MCF 10A (cell line): ENCODE measurements at regions not wholly inside any gene's neighbourhood (a gene's known extent, or its start where the extent isn't known, plus 50 kb on each side); places are given as distances from the start of the nearest gene placed in this dataset.

ENCODE experiments used
- BruUV-seq: library from RNA; stranded (reverse); fragments of 400-500 nt; replicated peaks from 2 replicates; lab custom pipeline; 2021; lab: Mats Ljungman, UMichigan
- CTCF ChIA-PET: fragments of 300-600 bp; sonication (Branson Sonifier 250); formaldehyde crosslinking; extraction: SDS; loops from one replicate; lab custom pipeline; 2021; ENCODE audit warnings: antibody characterized with exemption, inconsistent platforms; lab: Yijun Ruan, JAX
- POLR2A ChIA-PET: fragments of 300-600, 350-650 bp; sonication (Branson Sonifier 250); formaldehyde crosslinking; extraction: SDS; loops from one replicate; lab custom pipeline; 2020; ENCODE audit warnings: antibody characterized with exemption, inconsistent platforms; lab: Yijun Ruan, JAX
- DNase-seq: peaks from one replicate; pipeline ENCODE4 v3.0.0-alpha.2; 2018; ENCODE audit not compliant: unreplicated experiment
- H3K27ac Mint-ChIP-seq: one replicate; pipeline ENCODE4 v1.8.0; 2022; ENCODE audit warnings: mild to moderate bottlenecking, low read depth, mixed read lengths; ENCODE audit not compliant: unreplicated experiment
- H3K27me3 Mint-ChIP-seq: one replicate; pipeline ENCODE4 v1.8.0; 2022; ENCODE audit warnings: mixed read lengths; ENCODE audit not compliant: insufficient read depth, unreplicated experiment
- H3K36me3 Mint-ChIP-seq: one replicate; pipeline ENCODE4 v1.8.0; 2022; ENCODE audit warnings: mild to moderate bottlenecking, moderate library complexity, mixed read lengths; ENCODE audit not compliant: insufficient read depth, unreplicated experiment
- H3K4me1 Mint-ChIP-seq: one replicate; pipeline ENCODE4 v1.8.0; 2022; ENCODE audit warnings: mixed read lengths; ENCODE audit not compliant: insufficient read depth, unreplicated experiment
- H3K4me3 Mint-ChIP-seq: one replicate; pipeline ENCODE4 v1.8.0; 2022; ENCODE audit warnings: mild to moderate bottlenecking, moderate library complexity, mixed read lengths; ENCODE audit not compliant: unreplicated experiment
- H3K9me3 Mint-ChIP-seq: one replicate; pipeline ENCODE4 v1.8.0; 2022; ENCODE audit warnings: mixed read lengths; ENCODE audit not compliant: unreplicated experiment
- CTCF ChIP-seq: fragments of 200-600 bp; IDR thresholded peaks from one replicate; pipeline ENCODE4 v1.8.0; 2022; ENCODE audit warnings: antibody characterized with exemption, mild to moderate bottlenecking; ENCODE audit not compliant: unreplicated experiment
- intact Hi-C: fragments of 100-400 bp; cut with micrococcal nuclease; formaldehyde crosslinking; loops from 2 replicates; pipeline ENCODE4 v1.14.1; 2022

DNA sequence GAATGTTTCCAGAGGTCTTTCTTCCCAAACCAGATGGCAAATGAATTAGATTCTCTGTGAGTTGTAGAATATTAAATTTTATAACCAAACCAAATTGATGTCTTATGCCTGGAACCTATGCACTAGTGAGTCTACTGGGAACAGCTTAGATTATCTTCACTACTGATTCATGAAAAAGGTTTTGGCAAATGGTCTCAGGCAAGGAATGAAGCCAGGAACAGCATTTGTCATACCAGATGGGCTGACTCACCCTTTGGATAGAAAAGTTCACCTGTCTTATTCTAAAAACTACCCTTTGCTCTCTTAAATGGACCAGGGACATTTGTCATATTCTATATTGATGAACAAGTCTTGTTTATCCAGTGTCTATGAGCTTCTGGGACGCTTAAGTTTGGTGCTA lies 135.4 kb upstream of the ECI2 start:
- ChIA-PET POLR2A (interaction anchor here (0.8 to 2.3 kb wide), 3 partner anchors 8 to 10 kb away, joined by 3 to 18 read pairs (median 3); no protein-coding TSS in a partner anchor), CTCF (interaction anchor here (0.7 kb wide), 1 partner anchor 361 kb away, joined by 3 read pairs; no protein-coding TSS in a partner anchor)
- intact Hi-C loops = no loop called here
- Mint-ChIP-seq H3K36me3 (no peaks in the 10 kb centered on the region), H3K27me3 (peaks cover 13% of the 10 kb centered on the region), H3K4me3 (no peak overlapping the region), H3K9me3 (peaks cover 14% of the 10 kb centered on the region), H3K4me1 (peaks cover 10% of the 10 kb centered on the region), H3K27ac (no peak overlapping the region)
- BruUV-seq = no TSS peak
- no peak for TF ChIP-seq CTCF
- DNase-seq = peak; percentile 71

DNA sequence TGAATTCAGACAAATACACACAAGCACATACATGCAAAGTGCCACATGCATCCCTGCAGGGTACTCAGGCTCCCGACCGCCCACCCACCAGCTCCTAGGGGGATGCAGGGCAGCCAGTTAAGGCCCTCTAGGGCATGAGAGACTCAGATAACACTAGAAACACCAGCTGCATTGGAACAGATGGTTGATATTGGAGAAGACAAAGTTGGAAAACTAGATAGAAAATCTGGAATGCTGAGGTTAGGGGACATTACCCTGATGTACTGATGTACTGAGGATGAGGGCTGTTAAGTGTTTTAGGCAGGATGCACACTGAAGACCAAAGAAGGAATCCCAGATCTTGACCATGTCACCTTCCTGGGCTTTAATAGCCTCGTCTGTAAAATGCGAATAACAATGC lies 134.6 kb upstream of the ECI2 start:
- ChIA-PET CTCF (no interaction called here), POLR2A (interaction anchor here (2.3 kb wide), 1 partner anchor 10 kb away, joined by 18 read pairs; no protein-coding TSS in a partner anchor)
- no peak for DNase-seq
- peaks cover 14% of the 10 kb centered on the region for H3K9me3 Mint-ChIP-seq
- intact Hi-C loops = no loop called here
- BruUV-seq = no TSS peak
- peaks cover 10% of the 10 kb centered on the region for H3K4me1 Mint-ChIP-seq
- H3K36me3 Mint-ChIP-seq = no peaks in the 10 kb centered on the region
- no peak overlapping the region for H3K4me3 Mint-ChIP-seq
- H3K27me3 Mint-ChIP-seq = peaks cover 13% of the 10 kb centered on the region
- TF ChIP-seq CTCF = no peak
- H3K27ac Mint-ChIP-seq = no peak overlapping the region

- Mint-ChIP-seq H3K4me1 (peaks cover 15% of the 10 kb centered on the region), H3K9me3 (peaks cover 14% of the 10 kb centered on the region), H3K36me3 (no peaks in the 10 kb centered on the region), H3K27ac (no peak overlapping the region), H3K4me3 (no peak overlapping the region), H3K27me3 (peaks cover 13% of the 10 kb centered on the region)
- intact Hi-C loops = no loop called here
- no peak for TF ChIP-seq CTCF
- DNase-seq = no peak
- BruUV-seq = no TSS peak
- ChIA-PET CTCF (no interaction called here), POLR2A (no interaction called here)
These were observed 132.8 kb upstream of the ECI2 start for GRCh38 chr6:4268171-4268570.

- H3K27ac Mint-ChIP-seq = no peak overlapping the region
- no peak for TF ChIP-seq CTCF
- DNase-seq = no peak
- H3K27me3 Mint-ChIP-seq = peaks cover 13% of the 10 kb centered on the region
- H3K4me1 Mint-ChIP-seq = peaks cover 10% of the 10 kb centered on the region
- intact Hi-C loops = no loop called here
- no peaks in the 10 kb centered on the region for H3K36me3 Mint-ChIP-seq
- no peak overlapping the region for H3K4me3 Mint-ChIP-seq
- H3K9me3 Mint-ChIP-seq = peaks cover 14% of the 10 kb centered on the region
- ChIA-PET CTCF (no interaction called here), POLR2A (no interaction called here)
- BruUV-seq = no TSS peak
These were observed 130.4 kb upstream of the ECI2 start for GRCh38 chr6:4265740-4266139.
